Activated CD4-positive, alpha-beta T cell treated with anti-CD3 and anti-CD28 coated beads, Interleukin-2, amount 10 ng/mL, durations not matched to agents 7 days and 5 days (primary cell): ENCODE measurements at regions not wholly inside any gene's neighbourhood (a gene's known extent, or its start where the extent isn't known, plus 50 kb on each side); places are given as distances from the start of the nearest gene placed in this dataset.
"Not testable (repeated sequence)": the region's sequence is repeated elsewhere in the genome, so short reads cannot be mapped to it uniquely, and the experiment has no call there.

Source experiments
- CTCF ChIA-PET: fragments of 350-600 bp; sonication (Branson Sonifier 250); formaldehyde crosslinking; loops from one replicate; lab custom pipeline; 2021; ENCODE audit warnings: antibody characterized with exemption; lab: Charles Lee
- POLR2A ChIA-PET: fragments of 350-600 bp; sonication (Branson Sonifier 250); formaldehyde crosslinking; loops from one replicate; lab custom pipeline; 2021; ENCODE audit warnings: antibody characterized with exemption; lab: Charles Lee
- DNase-seq: peaks from one replicate; pipeline ENCODE4 v3.0.0-alpha.2; 2020
- H3K27ac Mint-ChIP-seq: one replicate; pipeline ENCODE4 v1.8.0; 2021; ENCODE audit warnings: mild to moderate bottlenecking, moderate library complexity, mixed read lengths
- H3K27me3 Mint-ChIP-seq: one replicate; pipeline ENCODE4 v1.8.0; 2021; ENCODE audit warnings: mixed read lengths
- H3K36me3 Mint-ChIP-seq: one replicate; pipeline ENCODE4 v1.8.0; 2021; ENCODE audit warnings: low read depth, mixed read lengths
- H3K4me1 Mint-ChIP-seq: one replicate; pipeline ENCODE4 v1.8.0; 2021; ENCODE audit warnings: mixed read lengths
- H3K4me3 Mint-ChIP-seq: one replicate; pipeline ENCODE4 v1.8.0; 2021; ENCODE audit warnings: mild to moderate bottlenecking, moderate library complexity, mixed read lengths
- H3K9me3 Mint-ChIP-seq: one replicate; pipeline ENCODE4 v1.8.0; 2021; ENCODE audit warnings: mixed read lengths

GRCh38 chr18:62651276-62652056, 63.9 kb upstream of the PHLPP1 start:
- Mint-ChIP-seq H3K4me3 (no peak overlapping the region), H3K27me3 (peaks cover 12% of the 10 kb centered on the region), H3K4me1 (no peaks in the 10 kb centered on the region), H3K27ac (no peak overlapping the region), H3K36me3 (no peaks in the 10 kb centered on the region), H3K9me3 (no peaks in the 10 kb centered on the region)
- ChIA-PET POLR2A (no interaction called here), CTCF (interaction anchor here (0.7 kb wide), 1 partner anchor 35 kb away, joined by 3 read pairs; no protein-coding TSS in a partner anchor)
- DNase-seq, result no peak

- CTCF ChIA-PET, result interaction anchor here (0.7 kb wide), 1 partner anchor 35 kb away, joined by 3 read pairs; no protein-coding TSS in a partner anchor
- DNase-seq, H3K9me3 Mint-ChIP-seq, H3K4me1 Mint-ChIP-seq, H3K36me3 Mint-ChIP-seq, H3K27ac Mint-ChIP-seq, POLR2A ChIA-PET, H3K27me3 Mint-ChIP-seq, H3K4me3 Mint-ChIP-seq: not testable (repeated sequence)
Measured at GRCh38 chr18:62652057-62652629, 63.2 kb upstream of the PHLPP1 start.

- H3K9me3 Mint-ChIP-seq, result no peaks in the 10 kb centered on the region
- no peak overlapping the region for H3K4me3 Mint-ChIP-seq
- H3K36me3 Mint-ChIP-seq, result no peaks in the 10 kb centered on the region
- H3K4me1 Mint-ChIP-seq, result no peaks in the 10 kb centered on the region
- ChIA-PET POLR2A (no interaction called here), CTCF (no interaction called here)
- no peak for DNase-seq
- H3K27me3 Mint-ChIP-seq, result peaks cover 6% of the 10 kb centered on the region
- no peak overlapping the region for H3K27ac Mint-ChIP-seq
Measured at GRCh38 chr18:62655520-62656219, 59.7 kb upstream of the PHLPP1 start.

GRCh38 chr18:62658028-62658427, 57.3 kb upstream of the PHLPP1 start:
- ChIA-PET CTCF (interaction anchor here (0.7 to 0.8 kb wide), 2 partner anchors 57 to 1459 kb away, joined by 3 read pairs; partner anchors contain the start of gene PHLPP1), POLR2A (no interaction called here)
- Mint-ChIP-seq H3K4me3 (no peak overlapping the region), H3K9me3 (no peaks in the 10 kb centered on the region), H3K27ac (no peak overlapping the region), H3K36me3 (no peaks in the 10 kb centered on the region), H3K27me3 (no peaks in the 10 kb centered on the region), H3K4me1 (no peaks in the 10 kb centered on the region)
- DNase-seq, result no peak

GRCh38 chr18:62659698-62660097, 55.6 kb upstream of the PHLPP1 start:
- H3K36me3 Mint-ChIP-seq, result no peaks in the 10 kb centered on the region
- no peaks in the 10 kb centered on the region for H3K4me1 Mint-ChIP-seq
- no peak overlapping the region for H3K4me3 Mint-ChIP-seq
- ChIA-PET CTCF (interaction anchor here (0.5 kb wide), 1 partner anchor 12 kb away, joined by 3 read pairs; no protein-coding TSS in a partner anchor), POLR2A (no interaction called here)
- no peaks in the 10 kb centered on the region for H3K9me3 Mint-ChIP-seq
- H3K27ac Mint-ChIP-seq, result no peak overlapping the region
- no peaks in the 10 kb centered on the region for H3K27me3 Mint-ChIP-seq
- no peak for DNase-seq

- no peak overlapping the region for H3K4me3 Mint-ChIP-seq
- DNase-seq, result no peak
- ChIA-PET CTCF (no interaction called here), POLR2A (no interaction called here)
- no peaks in the 10 kb centered on the region for H3K4me1 Mint-ChIP-seq
- H3K36me3 Mint-ChIP-seq, result no peaks in the 10 kb centered on the region
- no peak overlapping the region for H3K27ac Mint-ChIP-seq
- no peaks in the 10 kb centered on the region for H3K9me3 Mint-ChIP-seq
- H3K27me3 Mint-ChIP-seq, result no peaks in the 10 kb centered on the region
Measured at GRCh38 chr18:62660691-62661090, 54.6 kb upstream of the PHLPP1 start.

GRCh38 chr18:62663731-62664336, 51.5 kb upstream of the PHLPP1 start:
- ChIA-PET POLR2A (interaction anchor here (0.6 to 0.9 kb wide), 2 partner anchors 26 to 626 kb away, joined by 3 to 6 read pairs; no protein-coding TSS in a partner anchor), CTCF (interaction anchor here (0.6 kb wide), 1 partner anchor 10 kb away, joined by 3 read pairs; no protein-coding TSS in a partner anchor)
- Mint-ChIP-seq H3K9me3 (no peaks in the 10 kb centered on the region), H3K36me3 (no peaks in the 10 kb centered on the region), H3K4me3 (no peak overlapping the region), H3K4me1 (no peaks in the 10 kb centered on the region), H3K27ac (no peak overlapping the region), H3K27me3 (no peaks in the 10 kb centered on the region)
- no peak for DNase-seq

- no peaks in the 10 kb centered on the region for H3K4me1 Mint-ChIP-seq
- H3K4me3 Mint-ChIP-seq, result no peak overlapping the region
- ChIA-PET POLR2A (interaction anchor here (0.6 to 0.9 kb wide), 2 partner anchors 26 to 626 kb away, joined by 3 to 6 read pairs; no protein-coding TSS in a partner anchor), CTCF (interaction anchor here (0.6 kb wide), 1 partner anchor 10 kb away, joined by 3 read pairs; no protein-coding TSS in a partner anchor)
- no peak overlapping the region for H3K27ac Mint-ChIP-seq
- no peaks in the 10 kb centered on the region for H3K9me3 Mint-ChIP-seq
- no peaks in the 10 kb centered on the region for H3K27me3 Mint-ChIP-seq
- DNase-seq, result no peak
- no peaks in the 10 kb centered on the region for H3K36me3 Mint-ChIP-seq
Measured at GRCh38 chr18:62664414-62664813, 50.9 kb upstream of the PHLPP1 start.

GRCh38 chr18:62665188-62665587, 50.2 kb upstream of the PHLPP1 start:
- H3K27ac Mint-ChIP-seq, result no peak overlapping the region
- no peak for DNase-seq
- CTCF ChIA-PET, result no interaction called here
- POLR2A ChIA-PET, result no interaction called here
- no peaks in the 10 kb centered on the region for H3K4me1 Mint-ChIP-seq
- no peak overlapping the region for H3K4me3 Mint-ChIP-seq
- H3K27me3 Mint-ChIP-seq, result no peaks in the 10 kb centered on the region
- no peaks in the 10 kb centered on the region for H3K9me3 Mint-ChIP-seq
- H3K36me3 Mint-ChIP-seq, result no peaks in the 10 kb centered on the region
